Stomach (tissue), 8 donors: ENCODE measurements at regions not wholly inside any gene's neighbourhood (a gene's known extent, or its start where the extent isn't known, plus 50 kb on each side); places are given as distances from the start of the nearest gene placed in this dataset.

Source experiments
- DNase-seq, 2 donors: peaks; one replicate each; pipeline versions ENCODE4 v3.0.0 to v3.0.0-alpha.2; 2013 to 2019
- H3K27ac ChIP-seq, 5 donors: fragments of 200-600 bp in 4 of 5; sonication (generic) in 4 of 5; one replicate each; pipeline ENCODE4 v1.5.1; 2013 to 2019; ENCODE audit warnings: mild to moderate bottlenecking in 1 of 5, moderate library complexity in 1 of 5
- H3K27me3 ChIP-seq, 3 donors: fragments of 200-600 bp; sonication (generic); one replicate each; pipeline ENCODE4 v1.5.1; 2017 to 2019; ENCODE audit warnings: mixed run types in 1 of 3
- H3K36me3 ChIP-seq, 4 donors: fragments of 200-600 bp; sonication (generic); 1 replicate in 3 of 4; 2 replicates in 1 of 4; pipeline ENCODE4 v1.5.1; 2016 to 2019
- H3K4me1 ChIP-seq, 4 donors: fragments of 200-600 bp; sonication (generic); one replicate each; pipeline ENCODE4 v1.5.1; 2016 to 2019
- H3K4me3 ChIP-seq, 4 donors: fragments of 200-600 bp; sonication (generic) in 3 of 4; one replicate each; pipeline ENCODE4 v1.5.1; 2016 to 2019; ENCODE audit warnings: mild to moderate bottlenecking in 1 of 4
- H3K9me3 ChIP-seq, 4 donors: fragments of 200-600 bp; sonication (generic); one replicate each; pipeline ENCODE4 v1.5.1; 2016 to 2019
- CTCF ChIP-seq, 7 experiments: fragments of 450-650 bp in 4 of 7; fragments of 200-600 bp in 3 of 7; sonication (generic) in 3 of 7; IDR thresholded peaks; one replicate each; pipeline ENCODE4 v1.5.1; 2016 to 2019; ENCODE audit warnings: antibody characterized with exemption in 7 of 7, control low read depth in 2 of 7, mild to moderate bottlenecking in 1 of 7
- EP300 ChIP-seq: sonication (generic); formaldehyde crosslinking; IDR thresholded peaks from one replicate; pipeline ENCODE4 v1.6.1; 2017; ENCODE audit warnings: antibody characterized with exemption
- POLR2A ChIP-seq, 4 donors: fragments of 450-650 bp; IDR thresholded peaks; one replicate each; pipeline ENCODE4 v1.6.1; 2016; ENCODE audit warnings: antibody characterized with exemption in 4 of 4, control low read depth in 2 of 4, mild to moderate bottlenecking in 1 of 4, moderate library complexity in 1 of 4
- POLR2AphosphoS5 ChIP-seq, 3 donors: sonication (generic); formaldehyde crosslinking; IDR thresholded peaks; one replicate each; pipeline ENCODE4 v1.6.1; 2016; ENCODE audit warnings: antibody characterized with exemption in 3 of 3
- WGBS, 5 donors: extraction: QIAGEN DNeasy Blood & Tissue Kit in 3 of 5; methylation state at CpG; one replicate each; pipeline versions ENCODE4 v1.1.5 to v1.1.7; 2013 to 2018; 5-methylcytosine and 5-hydroxymethylcytosine counted together
- intact Hi-C: fragments of 100-400 bp; cut with DNase I; formaldehyde crosslinking; loops from one replicate; pipeline ENCODE4 v1.15.1; 2023; ENCODE audit warnings: low total_unique reads
- donor health status: healthy with polysubstance abuse.
- donor health status: Bipolar disorder and iron deficiency.
- donor health status: healthy.

GRCh38 chr16:17877821-17878360 lies 407.1 kb upstream of the XYLT1 start:
- H3K4me1 ChIP-seq: no peaks in the 10 kb centered on the region
- no peak for DNase-seq
- H3K4me3 ChIP-seq: no peak overlapping the region
- H3K36me3 ChIP-seq: no peaks in the 10 kb centered on the region
- H3K9me3 ChIP-seq: no peaks in the 10 kb centered on the region
- no peak overlapping the region for H3K27ac ChIP-seq
- intact Hi-C loops: no loop called here
- H3K27me3 ChIP-seq: no peaks in the 10 kb centered on the region
- 68 to 80% (median 72%) methylated on average over 2 of the region's 2 CpGs for WGBS, 5 donors
- TF ChIP-seq EP300 (no peak), CTCF (IDR thresholded peaks at IDR 0.05) (no peak), POLR2AphosphoS5 (IDR thresholded peaks at IDR 0.05) (no peak), POLR2A (IDR thresholded peaks at IDR 0.05) (no peak)

GRCh38 chr16:17866996-17867395 lies 396.2 kb upstream of the XYLT1 start:
- TF ChIP-seq POLR2A (IDR thresholded peaks at IDR 0.05) (no peak), POLR2AphosphoS5 (IDR thresholded peaks at IDR 0.05) (no peak), CTCF (IDR thresholded peaks at IDR 0.05) (no peak), EP300 (no peak)
- H3K4me1 ChIP-seq: no peaks in the 10 kb centered on the region
- H3K36me3 ChIP-seq: no peaks in the 10 kb centered on the region
- peaks cover 0 to 5% (median 0%) of the 10 kb centered on the region in 3 donors for H3K27me3 ChIP-seq
- intact Hi-C loops: no loop called here
- H3K9me3 ChIP-seq: no peaks in the 10 kb centered on the region
- H3K27ac ChIP-seq: no peak overlapping the region
- DNase-seq: no peak
- WGBS, 5 donors: 60 to 70% (median 65%) methylated on average over 5 of the region's 5 CpGs
- H3K4me3 ChIP-seq: no peak overlapping the region

- Histone ChIP-seq H3K27ac (no peak overlapping the region), H3K27me3 (peaks cover 0 to 5% (median 0%) of the 10 kb centered on the region in 3 donors), H3K4me1 (no peaks in the 10 kb centered on the region), H3K9me3 (no peaks in the 10 kb centered on the region), H3K4me3 (no peak overlapping the region), H3K36me3 (no peaks in the 10 kb centered on the region)
- WGBS, 5 donors: 82 to 91% (median 88%) methylated on average over 6 of the region's 6 CpGs
- TF ChIP-seq POLR2A (IDR thresholded peaks at IDR 0.05) (no peak), CTCF (IDR thresholded peaks at IDR 0.05) (no peak), POLR2AphosphoS5 (IDR thresholded peaks at IDR 0.05) (no peak), EP300 (no peak)
- intact Hi-C loops: no loop called here
- DNase-seq: no peak
These were observed 391.3 kb upstream of the XYLT1 start for GRCh38 chr16:17861981-17862479.

- no peaks in the 10 kb centered on the region for H3K36me3 ChIP-seq
- no peak overlapping the region for H3K4me3 ChIP-seq
- no peaks in the 10 kb centered on the region for H3K4me1 ChIP-seq
- no peak for DNase-seq
- intact Hi-C loops: no loop called here
- 52 to 63% (median 58%) methylated on average over 10 of the region's 10 CpGs for WGBS, 5 donors
- no peaks in the 10 kb centered on the region for H3K27me3 ChIP-seq
- no peak overlapping the region for H3K27ac ChIP-seq
- TF ChIP-seq POLR2AphosphoS5 (IDR thresholded peaks at IDR 0.05) (no peak), CTCF (IDR thresholded peaks at IDR 0.05) (no peak), EP300 (no peak), POLR2A (IDR thresholded peaks at IDR 0.05) (no peak)
- peaks cover 0 to 10% (median 3%) of the 10 kb centered on the region in 4 donors for H3K9me3 ChIP-seq
These were observed 387.3 kb upstream of the XYLT1 start for GRCh38 chr16:17858061-17858460.
